ENCODE measurements at regions not wholly inside any gene's neighbourhood (a gene's known extent, or its start where the extent isn't known, plus 50 kb on each side); places are given as distances from the start of the nearest gene placed in this dataset.
"Not testable (repeated sequence)": the region's sequence is repeated elsewhere in the genome, so short reads cannot be mapped to it uniquely, and the experiment has no call there.

DNA sequence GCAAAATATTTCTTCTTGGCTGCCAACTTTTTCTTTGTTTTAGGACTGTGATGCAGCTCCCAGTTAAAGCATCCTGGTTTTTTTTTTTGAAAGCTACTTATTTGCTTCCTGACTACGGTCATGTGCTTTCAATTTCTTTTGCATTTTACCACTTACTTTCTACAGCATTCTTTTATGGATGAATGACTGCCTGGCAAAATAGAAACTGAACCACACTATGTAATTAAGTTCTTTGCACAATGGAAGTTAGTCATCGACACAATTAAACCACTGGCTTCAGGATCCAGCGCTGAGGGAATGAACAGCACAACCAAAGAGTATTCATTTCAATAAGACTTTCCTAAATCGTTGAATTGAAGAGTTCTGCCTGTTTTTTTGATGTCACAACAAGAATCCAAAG, 82.2 kb upstream of the EPHA3 start:
- no peaks in the 10 kb centered on the region for H3K9me3 Mint-ChIP-seq (ENCODE audit: low read depth)
- no peak overlapping the region for H3K27ac Mint-ChIP-seq (ENCODE audit: unreplicated experiment)
- DNase-seq (ENCODE audit: low spot score): no peak
- no peak for TF ChIP-seq CTCF (IDR thresholded peaks at IDR 0.05)
- peaks cover 22% of the 10 kb centered on the region for H3K4me1 Mint-ChIP-seq (ENCODE audit: low read depth)
- no peaks in the 10 kb centered on the region for H3K36me3 Mint-ChIP-seq (ENCODE audit: low read depth)
- no peak overlapping the region for H3K4me3 Mint-ChIP-seq (ENCODE audit: unreplicated experiment)
- H3K27me3 Mint-ChIP-seq (ENCODE audit: low read depth): no peaks in the 10 kb centered on the region

GRCh38 chr3:89032346-89033013, 74.9 kb upstream of the EPHA3 start:
- H3K9me3 Mint-ChIP-seq (ENCODE audit: low read depth): no peaks in the 10 kb centered on the region
- no peak overlapping the region for H3K4me3 Mint-ChIP-seq (ENCODE audit: unreplicated experiment)
- no peak for TF ChIP-seq CTCF (IDR thresholded peaks at IDR 0.05)
- no peaks in the 10 kb centered on the region for H3K36me3 Mint-ChIP-seq (ENCODE audit: low read depth)
- H3K27ac Mint-ChIP-seq (ENCODE audit: unreplicated experiment): no peak overlapping the region
- DNase-seq (ENCODE audit: low spot score): no peak
- no peaks in the 10 kb centered on the region for H3K27me3 Mint-ChIP-seq (ENCODE audit: low read depth)
- H3K4me1 Mint-ChIP-seq (ENCODE audit: low read depth): peaks cover 6% of the 10 kb centered on the region

- H3K27me3 Mint-ChIP-seq (ENCODE audit: low read depth); H3K27ac Mint-ChIP-seq (ENCODE audit: unreplicated experiment); H3K36me3 Mint-ChIP-seq (ENCODE audit: low read depth); H3K4me1 Mint-ChIP-seq (ENCODE audit: low read depth); H3K4me3 Mint-ChIP-seq (ENCODE audit: unreplicated experiment): not testable (repeated sequence)
- DNase-seq (ENCODE audit: low spot score): peak; percentile 86
- H3K9me3 Mint-ChIP-seq (ENCODE audit: low read depth): peaks cover 10% of the 10 kb centered on the region
These were observed 72.7 kb upstream of the EPHA3 start for GRCh38 chr3:89034723-89035122.

DNA sequence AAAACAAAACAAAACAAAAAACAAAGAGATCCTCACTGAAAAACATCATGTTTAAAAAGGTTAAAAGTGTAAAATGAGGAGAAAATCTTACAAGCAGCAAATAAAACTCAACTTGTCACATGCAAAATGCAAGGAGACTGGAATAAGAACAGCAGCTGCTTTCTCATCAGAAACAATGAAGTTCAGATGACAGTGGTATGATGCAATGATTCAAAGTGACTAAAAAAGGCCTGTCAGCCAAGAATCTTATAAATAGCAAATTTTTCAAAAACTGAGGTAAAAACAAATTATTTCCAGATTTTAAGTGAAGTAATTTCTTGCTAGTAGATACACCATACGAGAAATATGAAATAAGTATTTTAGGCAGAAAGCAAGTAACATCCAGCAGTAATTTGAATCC, 68.6 kb upstream of the EPHA3 start:
- Mint-ChIP-seq H3K9me3 (ENCODE audit: low read depth) (peaks cover 10% of the 10 kb centered on the region), H3K4me1 (ENCODE audit: low read depth) (peaks cover 12% of the 10 kb centered on the region), H3K27ac (ENCODE audit: unreplicated experiment) (no peak overlapping the region), H3K27me3 (ENCODE audit: low read depth) (no peaks in the 10 kb centered on the region), H3K36me3 (ENCODE audit: low read depth) (peaks cover 3% of the 10 kb centered on the region), H3K4me3 (ENCODE audit: unreplicated experiment) (no peak overlapping the region)
- no peak for TF ChIP-seq CTCF (IDR thresholded peaks at IDR 0.05)
- DNase-seq (ENCODE audit: low spot score): no peak

GRCh38 chr3:89042236-89042835, 65.1 kb upstream of the EPHA3 start:
- no peak for TF ChIP-seq CTCF (IDR thresholded peaks at IDR 0.05)
- peak overlapping the region; percentile 36 for H3K27ac Mint-ChIP-seq (ENCODE audit: unreplicated experiment)
- DNase-seq (ENCODE audit: low spot score): no peak

More at GRCh38 chr3:89042236-89042835, 65.1 kb upstream of the EPHA3 start:
- H3K4me3 Mint-ChIP-seq (ENCODE audit: unreplicated experiment): no peak overlapping the region
- H3K9me3 Mint-ChIP-seq (ENCODE audit: low read depth): peaks cover 10% of the 10 kb centered on the region
- peaks cover 11% of the 10 kb centered on the region for H3K4me1 Mint-ChIP-seq (ENCODE audit: low read depth)
- H3K36me3 Mint-ChIP-seq (ENCODE audit: low read depth): peaks cover 3% of the 10 kb centered on the region
- H3K27me3 Mint-ChIP-seq (ENCODE audit: low read depth): no peaks in the 10 kb centered on the region

Data from chondrocyte (in vitro differentiated cells).